SH-SY5Y (cell line): ENCODE measurements at regions not wholly inside any gene's neighbourhood (a gene's known extent, or its start where the extent isn't known, plus 50 kb on each side); places are given as distances from the start of the nearest gene placed in this dataset.

ENCODE experiments used
- GATA2 ChIP-seq: IDR thresholded peaks from 2 replicates; pipeline ENCODE4 v1.6.1; 2011; ENCODE audit warnings: mild to moderate bottlenecking, low read depth, low read length
- GATA3 ChIP-seq: IDR thresholded peaks from 2 replicates; pipeline ENCODE4 v1.6.1; 2011; ENCODE audit warnings: low read depth, mild to moderate bottlenecking, low read length, moderate library complexity

DNA sequence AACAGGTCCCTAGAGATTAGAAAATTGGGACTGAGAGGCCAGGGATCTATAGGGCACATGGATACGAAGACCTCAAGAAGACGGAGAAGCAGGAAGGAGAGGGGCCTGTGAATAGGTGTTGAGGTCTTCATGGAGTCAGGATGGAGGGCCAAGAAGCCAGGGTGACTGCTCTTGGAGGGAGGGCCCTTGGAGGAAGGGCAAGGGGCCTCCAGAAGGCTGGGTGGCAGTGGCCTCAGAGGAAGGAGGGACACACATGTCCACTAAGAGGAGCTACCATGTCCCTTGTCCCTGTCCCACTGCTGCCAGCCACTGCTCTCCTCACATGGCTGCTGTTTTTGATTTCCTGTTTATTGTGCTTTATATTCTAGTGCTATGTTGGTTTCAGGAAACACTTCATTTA is 589.5 kb upstream of the B3GAT1 start:
- no peak for TF ChIP-seq GATA2
- TF ChIP-seq GATA3: no peak
